ENCODE measurements at regions not wholly inside any gene's neighbourhood (a gene's known extent, or its start where the extent isn't known, plus 50 kb on each side); places are given as distances from the start of the nearest gene placed in this dataset.

GRCh38 chr6:94272327-94272726 is 853.0 kb upstream of the EPHA7 start:
- H3K27me3 Mint-ChIP-seq = no peaks in the 10 kb centered on the region
- no peaks in the 10 kb centered on the region for H3K36me3 Mint-ChIP-seq
- ChIA-PET POLR2A (ENCODE audit: partially characterized antibody) (no interaction called here), CTCF (ENCODE audit: partially characterized antibody) (no interaction called here)
- H3K9me3 ChIP-seq (ENCODE audit: control insufficient read depth in 1 of 2, low read length in 2 of 2) = no peaks in the 10 kb centered on the region
- no peak overlapping the region for H3K4me3 ChIP-seq (ENCODE audit: low read length in 2 of 2)
- DNase-seq = no peak
- no peaks in the 10 kb centered on the region for H3K4me1 ChIP-seq (ENCODE audit: insufficient read depth, low read length)
- H3K4me1 Mint-ChIP-seq = no peaks in the 10 kb centered on the region
- no peaks in the 10 kb centered on the region for H3K36me3 ChIP-seq (ENCODE audit: insufficient read depth, low read length)
- no peaks in the 10 kb centered on the region for H3K27me3 ChIP-seq (ENCODE audit: insufficient read depth, low read length)
- H3K9me3 Mint-ChIP-seq = peaks cover 0 to 17% (median 0%) of the 10 kb centered on the region in 8 donors
- no peak overlapping the region for H3K4me3 Mint-ChIP-seq
- intact Hi-C loops (cut with micrococcal nuclease) = no loop called here
- H3K27ac ChIP-seq (ENCODE audit: low read depth, low read length) = no peak overlapping the region
- H3K27ac Mint-ChIP-seq = no peak overlapping the region

- DNase-seq = no peak
- ChIA-PET CTCF (ENCODE audit: partially characterized antibody) (no interaction called here), POLR2A (ENCODE audit: partially characterized antibody) (no interaction called here)
- Histone ChIP-seq H3K9me3 (ENCODE audit: control insufficient read depth in 1 of 2, low read length in 2 of 2) (no peaks in the 10 kb centered on the region), H3K4me3 (ENCODE audit: low read length in 2 of 2) (no peak overlapping the region), H3K27ac (ENCODE audit: low read depth, low read length) (no peak overlapping the region), H3K36me3 (ENCODE audit: insufficient read depth, low read length) (no peaks in the 10 kb centered on the region), H3K4me1 (ENCODE audit: insufficient read depth, low read length) (no peaks in the 10 kb centered on the region), H3K27me3 (ENCODE audit: insufficient read depth, low read length) (no peaks in the 10 kb centered on the region)
- Mint-ChIP-seq H3K4me1 (no peaks in the 10 kb centered on the region), H3K36me3 (no peaks in the 10 kb centered on the region), H3K27me3 (no peaks in the 10 kb centered on the region), H3K9me3 (peaks cover 0 to 20% (median 6%) of the 10 kb centered on the region in 8 donors), H3K4me3 (no peak overlapping the region), H3K27ac (no peak overlapping the region)
- intact Hi-C loops (cut with micrococcal nuclease) = no loop called here
Observed at GRCh38 chr6:94270091-94270948, 851.0 kb upstream of the EPHA7 start.

GRCh38 chr6:94269256-94269655 is 849.9 kb upstream of the EPHA7 start:
- Histone ChIP-seq H3K4me3 (ENCODE audit: low read length in 2 of 2) (no peak overlapping the region), H3K36me3 (ENCODE audit: insufficient read depth, low read length) (no peaks in the 10 kb centered on the region), H3K27ac (ENCODE audit: low read depth, low read length) (no peak overlapping the region), H3K9me3 (ENCODE audit: control insufficient read depth in 1 of 2, low read length in 2 of 2) (no peaks in the 10 kb centered on the region), H3K27me3 (ENCODE audit: insufficient read depth, low read length) (no peaks in the 10 kb centered on the region), H3K4me1 (ENCODE audit: insufficient read depth, low read length) (no peaks in the 10 kb centered on the region)
- intact Hi-C loops (cut with micrococcal nuclease) = no loop called here
- no peak for DNase-seq
- H3K36me3 Mint-ChIP-seq = no peaks in the 10 kb centered on the region
- H3K27me3 Mint-ChIP-seq = no peaks in the 10 kb centered on the region
- POLR2A ChIA-PET (ENCODE audit: partially characterized antibody) = no interaction called here
- no peak overlapping the region for H3K4me3 Mint-ChIP-seq
- no peaks in the 10 kb centered on the region for H3K4me1 Mint-ChIP-seq
- H3K27ac Mint-ChIP-seq = no peak overlapping the region
- peaks cover 0 to 28% (median 8%) of the 10 kb centered on the region in 8 donors for H3K9me3 Mint-ChIP-seq
- CTCF ChIA-PET (ENCODE audit: partially characterized antibody) = no interaction called here

- DNase-seq = no peak
- no peaks in the 10 kb centered on the region for H3K36me3 ChIP-seq (ENCODE audit: insufficient read depth, low read length)
- H3K27me3 Mint-ChIP-seq = no peaks in the 10 kb centered on the region
- H3K4me3 Mint-ChIP-seq = no peak overlapping the region
- no peaks in the 10 kb centered on the region for H3K27me3 ChIP-seq (ENCODE audit: insufficient read depth, low read length)
- CTCF ChIA-PET (ENCODE audit: partially characterized antibody) = no interaction called here
- POLR2A ChIA-PET (ENCODE audit: partially characterized antibody) = no interaction called here
- no peaks in the 10 kb centered on the region for H3K4me1 ChIP-seq (ENCODE audit: insufficient read depth, low read length)
- no peak overlapping the region for H3K4me3 ChIP-seq (ENCODE audit: low read length in 2 of 2)
- H3K36me3 Mint-ChIP-seq = no peaks in the 10 kb centered on the region
- H3K27ac ChIP-seq (ENCODE audit: low read depth, low read length) = no peak overlapping the region
- no peaks in the 10 kb centered on the region for H3K4me1 Mint-ChIP-seq
- no peaks in the 10 kb centered on the region for H3K9me3 ChIP-seq (ENCODE audit: control insufficient read depth in 1 of 2, low read length in 2 of 2)
- no peak overlapping the region for H3K27ac Mint-ChIP-seq
- intact Hi-C loops (cut with micrococcal nuclease) = no loop called here
- H3K9me3 Mint-ChIP-seq = peaks cover 0 to 22% (median 11%) of the 10 kb centered on the region in 8 donors
Observed at GRCh38 chr6:94260765-94261164, 841.4 kb upstream of the EPHA7 start.

GRCh38 chr6:94254689-94255088 is 835.3 kb upstream of the EPHA7 start:
- CTCF ChIA-PET (ENCODE audit: partially characterized antibody) = no interaction called here
- no peak for DNase-seq
- no peaks in the 10 kb centered on the region for H3K27me3 ChIP-seq (ENCODE audit: insufficient read depth, low read length)
- POLR2A ChIA-PET (ENCODE audit: partially characterized antibody) = no interaction called here
- no peaks in the 10 kb centered on the region for H3K9me3 ChIP-seq (ENCODE audit: control insufficient read depth in 1 of 2, low read length in 2 of 2)
- peaks cover 0 to 7% (median under 1%) of the 10 kb centered on the region in 8 donors for H3K9me3 Mint-ChIP-seq
- H3K4me3 Mint-ChIP-seq = no peak overlapping the region
- H3K27ac ChIP-seq (ENCODE audit: low read depth, low read length) = no peak overlapping the region
- H3K36me3 Mint-ChIP-seq = no peaks in the 10 kb centered on the region
- no peak overlapping the region for H3K27ac Mint-ChIP-seq
- no peaks in the 10 kb centered on the region for H3K36me3 ChIP-seq (ENCODE audit: insufficient read depth, low read length)
- H3K27me3 Mint-ChIP-seq = no peaks in the 10 kb centered on the region
- H3K4me1 ChIP-seq (ENCODE audit: insufficient read depth, low read length) = no peaks in the 10 kb centered on the region
- intact Hi-C loops (cut with micrococcal nuclease) = no loop called here
- H3K4me1 Mint-ChIP-seq = no peaks in the 10 kb centered on the region
- no peak overlapping the region for H3K4me3 ChIP-seq (ENCODE audit: low read length in 2 of 2)

GRCh38 chr6:94251878-94252277 is 832.5 kb upstream of the EPHA7 start:
- Mint-ChIP-seq H3K36me3 (no peaks in the 10 kb centered on the region), H3K4me1 (no peaks in the 10 kb centered on the region), H3K4me3 (no peak overlapping the region), H3K9me3 (peaks cover 0 to 7% (median 2%) of the 10 kb centered on the region in 8 donors), H3K27me3 (no peaks in the 10 kb centered on the region), H3K27ac (no peak overlapping the region)
- ChIA-PET CTCF (ENCODE audit: partially characterized antibody) (no interaction called here), POLR2A (ENCODE audit: partially characterized antibody) (no interaction called here)
- intact Hi-C loops (cut with micrococcal nuclease) = no loop called here
- H3K9me3 ChIP-seq (ENCODE audit: control insufficient read depth in 1 of 2, low read length in 2 of 2) = no peaks in the 10 kb centered on the region
- no peak overlapping the region for H3K4me3 ChIP-seq (ENCODE audit: low read length in 2 of 2)
- H3K27ac ChIP-seq (ENCODE audit: low read depth, low read length) = no peak overlapping the region
- no peaks in the 10 kb centered on the region for H3K4me1 ChIP-seq (ENCODE audit: insufficient read depth, low read length)
- DNase-seq = no peak
- no peaks in the 10 kb centered on the region for H3K36me3 ChIP-seq (ENCODE audit: insufficient read depth, low read length)
- no peaks in the 10 kb centered on the region for H3K27me3 ChIP-seq (ENCODE audit: insufficient read depth, low read length)

GRCh38 chr6:94245395-94245794 is 826.0 kb upstream of the EPHA7 start:
- Histone ChIP-seq H3K36me3 (ENCODE audit: insufficient read depth, low read length) (no peaks in the 10 kb centered on the region), H3K4me1 (ENCODE audit: insufficient read depth, low read length) (no peaks in the 10 kb centered on the region), H3K27ac (ENCODE audit: low read depth, low read length) (no peak overlapping the region), H3K9me3 (ENCODE audit: control insufficient read depth in 1 of 2, low read length in 2 of 2) (no peaks in the 10 kb centered on the region), H3K27me3 (ENCODE audit: insufficient read depth, low read length) (no peaks in the 10 kb centered on the region), H3K4me3 (ENCODE audit: low read length in 2 of 2) (no peak overlapping the region)
- no peak for DNase-seq
- Mint-ChIP-seq H3K27me3 (no peaks in the 10 kb centered on the region), H3K9me3 (peaks cover 0 to 10% (median 6%) of the 10 kb centered on the region in 8 donors), H3K4me3 (no peak overlapping the region), H3K36me3 (no peaks in the 10 kb centered on the region), H3K4me1 (no peaks in the 10 kb centered on the region), H3K27ac (no peak overlapping the region)
- CTCF ChIA-PET (ENCODE audit: partially characterized antibody) = no interaction called here
- POLR2A ChIA-PET (ENCODE audit: partially characterized antibody) = no interaction called here
- intact Hi-C loops (cut with micrococcal nuclease) = no loop called here

Data from CD4-positive, alpha-beta memory T cell (primary cell).